Astrocyte (in vitro differentiated cells and primary cell): ENCODE measurements at regions not wholly inside any gene's neighbourhood (a gene's known extent, or its start where the extent isn't known, plus 50 kb on each side); places are given as distances from the start of the nearest gene placed in this dataset.

Experiments used
- DNase-seq: peaks from one replicate; pipeline ENCODE4 v3.0.0-alpha.2; 2010; ENCODE audit warnings: low read depth
- FAIRE-seq: peaks from 2 replicates; lab custom pipeline; 2011; peaks lifted over from hg19 to GRCh38; lab: Jason Lieb, UNC
- H2AFZ ChIP-seq: 2 replicates; pipeline ENCODE4 v1.6.0; 2012; ENCODE audit warnings: low read depth, low read length, inconsistent platforms
- H3K27ac ChIP-seq: 2 replicates; pipeline ENCODE4 v1.5.1; 2011; ENCODE audit warnings: low read depth, low read length, inconsistent platforms
- H3K27me3 ChIP-seq: 2 replicates; pipeline ENCODE4 v1.6.0; 2011; ENCODE audit warnings: low read length, inconsistent platforms; ENCODE audit not compliant: insufficient read depth
- H3K36me3 ChIP-seq: 2 replicates; pipeline ENCODE4 v1.5.1; 2011; ENCODE audit warnings: low read length, inconsistent platforms; ENCODE audit not compliant: insufficient read depth
- H3K4me1 ChIP-seq: 2 replicates; pipeline ENCODE4 v1.5.1; 2011; ENCODE audit warnings: low read length, inconsistent platforms; ENCODE audit not compliant: insufficient read depth
- H3K4me2 ChIP-seq: 2 replicates; pipeline ENCODE4 v1.6.0; 2012; ENCODE audit warnings: low read length, inconsistent platforms
- H3K4me3 ChIP-seq: 2 replicates; pipeline ENCODE4 v1.5.1; 2011; ENCODE audit warnings: low read depth, mild to moderate bottlenecking, low read length, inconsistent platforms; ENCODE audit not compliant: insufficient read depth
- H3K79me2 ChIP-seq: 2 replicates; pipeline ENCODE4 v1.6.0; 2012; ENCODE audit warnings: mild to moderate bottlenecking, low read length, inconsistent platforms; ENCODE audit not compliant: insufficient read depth
- H3K9ac ChIP-seq: 2 replicates; pipeline ENCODE4 v1.6.0; 2012; ENCODE audit warnings: mild to moderate bottlenecking, low read length, inconsistent platforms
- H3K9me3 ChIP-seq: 2 replicates; pipeline ENCODE4 v1.5.1; 2012; ENCODE audit warnings: low read depth, mild to moderate bottlenecking, low read length, inconsistent platforms; ENCODE audit not compliant: insufficient read depth
- H4K20me1 ChIP-seq: 2 replicates; pipeline ENCODE4 v1.6.0; 2012; ENCODE audit warnings: low read length, inconsistent platforms; ENCODE audit not compliant: insufficient read depth
- H3K27ac Mint-ChIP-seq: one replicate; pipeline ENCODE4 v1.8.0; 2021; ENCODE audit warnings: mild to moderate bottlenecking, mixed read lengths; ENCODE audit not compliant: unreplicated experiment
- H3K27me3 Mint-ChIP-seq: one replicate; pipeline ENCODE4 v1.8.0; 2021; ENCODE audit warnings: low read depth, mixed read lengths; ENCODE audit not compliant: unreplicated experiment
- H3K36me3 Mint-ChIP-seq: one replicate; pipeline ENCODE4 v1.8.0; 2021; ENCODE audit warnings: low read depth, mixed read lengths; ENCODE audit not compliant: unreplicated experiment
- H3K4me1 Mint-ChIP-seq: one replicate; pipeline ENCODE4 v1.8.0; 2021; ENCODE audit warnings: low read depth, mixed read lengths; ENCODE audit not compliant: unreplicated experiment
- H3K4me3 Mint-ChIP-seq: one replicate; pipeline ENCODE4 v1.8.0; 2021; ENCODE audit warnings: mild to moderate bottlenecking, moderate library complexity, mixed read lengths; ENCODE audit not compliant: unreplicated experiment
- H3K9me3 Mint-ChIP-seq: one replicate; pipeline ENCODE4 v1.8.0; 2021; ENCODE audit warnings: mild to moderate bottlenecking, mixed read lengths; ENCODE audit not compliant: unreplicated experiment
- CTCF ChIP-seq: IDR thresholded peaks from 2 replicates; pipeline ENCODE4 v1.5.1; 2011; ENCODE audit warnings: low read depth, mild to moderate bottlenecking, inconsistent platforms, low read length, moderate library complexity; ENCODE audit not compliant: insufficient read depth
- EZH2 ChIP-seq: IDR thresholded peaks from 2 replicates; pipeline ENCODE4 v1.6.1; 2012; ENCODE audit warnings: mild to moderate bottlenecking, low read length, inconsistent platforms; ENCODE audit not compliant: insufficient read depth

- no peaks in the 10 kb centered on the region for H3K79me2 ChIP-seq
- no peak overlapping the region for H3K4me3 Mint-ChIP-seq
- FAIRE-seq: no peak
- H3K27ac ChIP-seq: peak overlapping the region; percentile 8
- peak; percentile 61 for DNase-seq
- H3K27me3 Mint-ChIP-seq: peaks cover under 1% of the 10 kb centered on the region
- H2AFZ ChIP-seq: no peak overlapping the region
- no peaks in the 10 kb centered on the region for H3K9me3 ChIP-seq
- H3K27me3 ChIP-seq: no peaks in the 10 kb centered on the region
- no peaks in the 10 kb centered on the region for H3K36me3 ChIP-seq
- H3K9ac ChIP-seq: no peak overlapping the region
- no peaks in the 10 kb centered on the region for H3K9me3 Mint-ChIP-seq
- no peak overlapping the region for H3K4me2 ChIP-seq
- no peaks in the 10 kb centered on the region for H3K4me1 ChIP-seq
- H3K4me1 Mint-ChIP-seq: peaks cover 8% of the 10 kb centered on the region
- no peaks in the 10 kb centered on the region for H3K36me3 Mint-ChIP-seq
- H3K4me3 ChIP-seq: no peak overlapping the region
- H3K27ac Mint-ChIP-seq: peak overlapping the region; percentile 71
- TF ChIP-seq CTCF (no peak), EZH2 (no peak)
- no peaks in the 10 kb centered on the region for H4K20me1 ChIP-seq
Observed at GRCh38 chr5:158492841-158493242, 606.9 kb downstream of the EBF1 start.

DNA sequence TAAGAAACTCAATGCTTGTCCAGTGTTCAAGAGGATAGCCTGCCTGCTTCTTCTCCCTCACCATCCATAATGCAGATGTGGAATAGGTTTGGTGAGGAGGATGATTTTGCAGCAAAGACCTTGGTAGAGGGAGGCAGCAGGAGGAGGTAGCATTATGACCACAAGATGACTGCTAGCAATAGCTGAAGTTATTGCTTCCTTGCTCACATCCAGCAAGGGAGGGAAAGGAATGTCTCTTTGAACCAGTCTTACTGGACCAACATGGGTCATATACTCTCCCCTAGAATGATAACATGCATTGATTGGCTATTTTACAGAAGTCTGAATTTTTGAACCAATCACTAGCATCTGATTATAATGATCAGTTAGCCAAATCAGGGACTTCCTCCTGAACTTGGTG, 607.6 kb downstream of the EBF1 start:
- Mint-ChIP-seq H3K36me3 (no peaks in the 10 kb centered on the region), H3K9me3 (no peaks in the 10 kb centered on the region), H3K27ac (peak overlapping the region; percentile 71), H3K4me3 (no peak overlapping the region), H3K4me1 (peaks cover 9% of the 10 kb centered on the region), H3K27me3 (no peaks in the 10 kb centered on the region)
- Histone ChIP-seq H3K9ac (no peak overlapping the region), H3K4me2 (no peak overlapping the region), H3K4me1 (no peaks in the 10 kb centered on the region), H3K79me2 (no peaks in the 10 kb centered on the region), H3K36me3 (no peaks in the 10 kb centered on the region), H4K20me1 (no peaks in the 10 kb centered on the region), H3K27ac (peak overlapping the region; percentile 12), H3K27me3 (no peaks in the 10 kb centered on the region), H3K9me3 (no peaks in the 10 kb centered on the region), H2AFZ (no peak overlapping the region), H3K4me3 (no peak overlapping the region)
- TF ChIP-seq EZH2: no peak
- TF ChIP-seq CTCF: no peak
- no peak for FAIRE-seq
- DNase-seq: peak; percentile 11

DNA sequence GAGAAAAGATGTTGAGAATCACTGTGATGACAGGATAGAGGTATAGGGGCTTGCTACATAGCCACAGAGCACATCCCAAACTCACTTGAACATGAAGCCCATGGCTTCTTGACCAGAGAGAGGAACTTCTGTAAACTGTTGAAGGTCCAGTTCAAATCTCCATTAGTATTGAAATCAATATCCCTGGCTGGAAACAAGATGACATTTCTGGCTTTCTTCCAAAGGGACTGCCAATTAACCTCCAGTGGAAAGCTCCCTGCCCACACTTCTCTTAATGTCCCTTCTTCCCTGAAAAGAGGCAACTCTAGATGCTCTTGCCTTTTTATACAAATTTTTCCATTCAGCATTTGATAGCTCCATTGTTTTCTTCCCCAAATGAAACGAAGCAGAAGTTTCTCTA, 612.1 kb downstream of the EBF1 start:
- Mint-ChIP-seq H3K4me3 (no peak overlapping the region), H3K9me3 (no peaks in the 10 kb centered on the region), H3K27me3 (no peaks in the 10 kb centered on the region), H3K27ac (no peak overlapping the region), H3K4me1 (peaks cover 23% of the 10 kb centered on the region), H3K36me3 (no peaks in the 10 kb centered on the region)
- H3K4me2 ChIP-seq: no peak overlapping the region
- H4K20me1 ChIP-seq: no peaks in the 10 kb centered on the region
- no peak overlapping the region for H3K27ac ChIP-seq
- H3K36me3 ChIP-seq: no peaks in the 10 kb centered on the region
- no peak for DNase-seq
- H3K79me2 ChIP-seq: no peaks in the 10 kb centered on the region
- no peaks in the 10 kb centered on the region for H3K4me1 ChIP-seq
- H3K27me3 ChIP-seq: no peaks in the 10 kb centered on the region
- FAIRE-seq: no peak
- TF ChIP-seq CTCF: no peak
- no peak for TF ChIP-seq EZH2
- no peaks in the 10 kb centered on the region for H3K9me3 ChIP-seq
- H3K9ac ChIP-seq: no peak overlapping the region
- no peak overlapping the region for H3K4me3 ChIP-seq
- H2AFZ ChIP-seq: no peak overlapping the region
